Natural killer cell (primary cell): ENCODE measurements at regions not wholly inside any gene's neighbourhood (a gene's known extent, or its start where the extent isn't known, plus 50 kb on each side); places are given as distances from the start of the nearest gene placed in this dataset.

Experiments
- ATAC-seq, 3 donors: fragments of 150-1000 bp in 2 of 3; fragments of 200-7000 bp in 1 of 3; cut with Tn5 transposase; 1 replicate in 1 of 3; 2 replicates in 2 of 3; pipeline ENCODE4 v1.10.0; 2021; ENCODE audit warnings: mild to moderate bottlenecking in 2 of 3, moderate library complexity in 2 of 3
- DNase-seq, 2 donors: peaks; one replicate each; pipeline versions ENCODE4 v3.0.0 to v3.0.0-alpha.2; 2013 to 2021; ENCODE audit warnings: mixed read lengths in 1 of 2
- H3K27ac ChIP-seq: one replicate; pipeline ENCODE4 v1.5.1; 2013; ENCODE audit warnings: mild to moderate bottlenecking, low read length
- H3K27me3 ChIP-seq: one replicate; pipeline ENCODE4 v1.6.1; 2013; ENCODE audit warnings: low read length; ENCODE audit not compliant: control insufficient read depth, insufficient read depth
- H3K36me3 ChIP-seq: one replicate; pipeline ENCODE4 v1.6.1; 2013; ENCODE audit warnings: low read length; ENCODE audit not compliant: control insufficient read depth, insufficient read depth
- H3K4me1 ChIP-seq: one replicate; pipeline ENCODE4 v1.6.1; 2013; ENCODE audit warnings: low read length; ENCODE audit not compliant: control insufficient read depth, insufficient read depth
- H3K4me3 ChIP-seq: one replicate; pipeline ENCODE4 v1.5.1; 2013; ENCODE audit warnings: low read length
- H3K9me3 ChIP-seq: one replicate; pipeline ENCODE4 v1.6.1; 2013; ENCODE audit warnings: low read length; ENCODE audit not compliant: control insufficient read depth, insufficient read depth
- H3K27ac Mint-ChIP-seq, 2 donors: one replicate each; pipeline ENCODE4 v1.8.0; 2022; ENCODE audit warnings: mild to moderate bottlenecking in 2 of 2, mixed read lengths in 2 of 2, moderate library complexity in 1 of 2
- H3K27me3 Mint-ChIP-seq, 2 donors: one replicate each; pipeline ENCODE4 v1.8.0; 2022; ENCODE audit warnings: low read depth in 2 of 2, mixed read lengths in 2 of 2
- H3K36me3 Mint-ChIP-seq: one replicate; pipeline ENCODE4 v1.8.0; 2022; ENCODE audit warnings: mixed read lengths
- H3K4me1 Mint-ChIP-seq, 2 donors: one replicate each; pipeline ENCODE4 v1.8.0; 2022; ENCODE audit warnings: mixed read lengths in 2 of 2
- H3K4me3 Mint-ChIP-seq: one replicate; pipeline ENCODE4 v1.8.0; 2022; ENCODE audit warnings: mild to moderate bottlenecking, moderate library complexity, mixed read lengths
- H3K9me3 Mint-ChIP-seq, 2 donors: one replicate each; pipeline ENCODE4 v1.8.0; 2022; ENCODE audit warnings: mixed read lengths in 2 of 2
- WGBS: methylation state at CpG from one replicate; pipeline ENCODE4 v1.1.7; 2013; ENCODE audit warnings: missing lambda C conversion rate; ENCODE audit not compliant: insufficient coverage; 5-methylcytosine and 5-hydroxymethylcytosine counted together
- intact Hi-C: fragments of 100-400 bp; cut with micrococcal nuclease; formaldehyde crosslinking; loops from one replicate; pipeline ENCODE4 v1.14.2; 2022
- TF ChIP-seq, protein P1 (sequence below): fragments of 200-600 bp; IDR thresholded peaks from one replicate; pipeline ENCODE4 v1.8.0; 2022; ENCODE audit warnings: antibody characterized with exemption

- TF ChIP-seq, protein P1, sequence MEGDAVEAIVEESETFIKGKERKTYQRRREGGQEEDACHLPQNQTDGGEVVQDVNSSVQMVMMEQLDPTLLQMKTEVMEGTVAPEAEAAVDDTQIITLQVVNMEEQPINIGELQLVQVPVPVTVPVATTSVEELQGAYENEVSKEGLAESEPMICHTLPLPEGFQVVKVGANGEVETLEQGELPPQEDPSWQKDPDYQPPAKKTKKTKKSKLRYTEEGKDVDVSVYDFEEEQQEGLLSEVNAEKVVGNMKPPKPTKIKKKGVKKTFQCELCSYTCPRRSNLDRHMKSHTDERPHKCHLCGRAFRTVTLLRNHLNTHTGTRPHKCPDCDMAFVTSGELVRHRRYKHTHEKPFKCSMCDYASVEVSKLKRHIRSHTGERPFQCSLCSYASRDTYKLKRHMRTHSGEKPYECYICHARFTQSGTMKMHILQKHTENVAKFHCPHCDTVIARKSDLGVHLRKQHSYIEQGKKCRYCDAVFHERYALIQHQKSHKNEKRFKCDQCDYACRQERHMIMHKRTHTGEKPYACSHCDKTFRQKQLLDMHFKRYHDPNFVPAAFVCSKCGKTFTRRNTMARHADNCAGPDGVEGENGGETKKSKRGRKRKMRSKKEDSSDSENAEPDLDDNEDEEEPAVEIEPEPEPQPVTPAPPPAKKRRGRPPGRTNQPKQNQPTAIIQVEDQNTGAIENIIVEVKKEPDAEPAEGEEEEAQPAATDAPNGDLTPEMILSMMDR, result no peak
- H3K4me1 Mint-ChIP-seq, result peaks cover 0 to 20% of the 10 kb centered on the region in 2 donors
Observed at GRCh38 chr2:241982706-241983570, 113.4 kb downstream of the RTP5 start.

GRCh38 chr2:241983571-241984270, 114.2 kb downstream of the RTP5 start:
- 96% methylated on average over 22 of the region's 22 CpGs for WGBS
- H3K27ac ChIP-seq, result no peak overlapping the region
- no peaks in the 10 kb centered on the region for H3K27me3 ChIP-seq
- no peaks in the 10 kb centered on the region for H3K9me3 Mint-ChIP-seq
- intact Hi-C loops, result no loop called here
- DNase-seq, result no peak
- ATAC-seq, result no peak
- H3K4me3 Mint-ChIP-seq, result no peak overlapping the region
- peaks cover 19% of the 10 kb centered on the region for H3K4me1 ChIP-seq
- TF ChIP-seq, protein P1, result no peak
- no peaks in the 10 kb centered on the region for H3K9me3 ChIP-seq
- H3K27me3 Mint-ChIP-seq, result peaks cover 0 to 8% of the 10 kb centered on the region in 2 donors
- H3K4me3 ChIP-seq, result no peak overlapping the region
- no peaks in the 10 kb centered on the region for H3K36me3 ChIP-seq
- H3K27ac Mint-ChIP-seq, result peak overlapping the region in 1 of 2 donors; percentile 17
- H3K36me3 Mint-ChIP-seq, result no peaks in the 10 kb centered on the region
- peaks cover 0 to 20% of the 10 kb centered on the region in 2 donors for H3K4me1 Mint-ChIP-seq

More at GRCh38 chr2:241982706-241983570, 113.4 kb downstream of the RTP5 start:
- no peak for ATAC-seq
- Mint-ChIP-seq H3K27me3 (peaks cover 0 to 8% of the 10 kb centered on the region in 2 donors), H3K27ac (no peak overlapping the region), H3K36me3 (no peaks in the 10 kb centered on the region), H3K9me3 (no peaks in the 10 kb centered on the region), H3K4me3 (no peak overlapping the region)
- H3K27ac ChIP-seq, result no peak overlapping the region
- peaks cover 19% of the 10 kb centered on the region for H3K4me1 ChIP-seq
- 95% methylated on average over 23 of the region's 23 CpGs for WGBS
- no peaks in the 10 kb centered on the region for H3K27me3 ChIP-seq
- H3K9me3 ChIP-seq, result no peaks in the 10 kb centered on the region
- H3K36me3 ChIP-seq, result no peaks in the 10 kb centered on the region
- no peak for DNase-seq
- intact Hi-C loops, result no loop called here
- H3K4me3 ChIP-seq, result no peak overlapping the region

GRCh38 chr2:241984271-241984655, 114.7 kb downstream of the RTP5 start:
- Histone ChIP-seq H3K9me3 (no peaks in the 10 kb centered on the region), H3K36me3 (no peaks in the 10 kb centered on the region), H3K27me3 (no peaks in the 10 kb centered on the region), H3K4me1 (peaks cover 19% of the 10 kb centered on the region), H3K4me3 (no peak overlapping the region), H3K27ac (no peak overlapping the region)
- DNase-seq (peak in 1 of 2 donors; percentile 20), ATAC-seq (no peak)
- H3K27me3 Mint-ChIP-seq, result peaks cover 0 to 8% of the 10 kb centered on the region in 2 donors
- H3K27ac Mint-ChIP-seq, result peak overlapping the region in 1 of 2 donors; percentile 17
- H3K36me3 Mint-ChIP-seq, result no peaks in the 10 kb centered on the region
- TF ChIP-seq, protein P1, result no peak
- peaks cover 0 to 20% of the 10 kb centered on the region in 2 donors for H3K4me1 Mint-ChIP-seq
- intact Hi-C loops, result no loop called here
- H3K4me3 Mint-ChIP-seq, result no peak overlapping the region
- 96% methylated on average over 12 of the region's 12 CpGs for WGBS
- no peaks in the 10 kb centered on the region for H3K9me3 Mint-ChIP-seq
